HG03342 (cell line): ENCODE measurements at regions not wholly inside any gene's neighbourhood (a gene's known extent, or its start where the extent isn't known, plus 50 kb on each side); places are given as distances from the start of the nearest gene placed in this dataset.

Experiments
- ATAC-seq: cut with Tn5 transposase; IDR thresholded peaks from one replicate; pipeline ENCODE4 v1.9.1; 2021; ENCODE audit warnings: mild to moderate bottlenecking, moderate library complexity; ENCODE audit not compliant: unreplicated experiment

DNA sequence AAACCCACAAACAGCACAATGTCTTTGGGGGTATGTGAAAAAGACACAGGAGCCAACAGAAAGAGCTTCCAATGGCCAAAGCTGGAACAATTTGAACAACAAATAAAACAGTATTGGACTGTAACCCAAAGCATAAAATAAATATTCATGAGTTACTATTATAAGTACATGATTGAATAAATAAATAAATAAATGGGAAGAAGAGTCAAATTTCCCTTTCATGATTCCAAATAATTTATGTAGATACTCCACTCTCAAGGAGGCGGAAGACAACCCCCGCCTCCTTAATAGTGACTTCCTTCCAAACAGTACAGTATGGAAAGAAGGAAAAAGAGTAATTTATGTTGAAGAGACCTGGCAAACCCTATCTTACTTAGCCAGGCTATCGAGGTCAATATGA is 124.4 kb upstream of the P2RY1 start:
- ATAC-seq, result no peak

DNA sequence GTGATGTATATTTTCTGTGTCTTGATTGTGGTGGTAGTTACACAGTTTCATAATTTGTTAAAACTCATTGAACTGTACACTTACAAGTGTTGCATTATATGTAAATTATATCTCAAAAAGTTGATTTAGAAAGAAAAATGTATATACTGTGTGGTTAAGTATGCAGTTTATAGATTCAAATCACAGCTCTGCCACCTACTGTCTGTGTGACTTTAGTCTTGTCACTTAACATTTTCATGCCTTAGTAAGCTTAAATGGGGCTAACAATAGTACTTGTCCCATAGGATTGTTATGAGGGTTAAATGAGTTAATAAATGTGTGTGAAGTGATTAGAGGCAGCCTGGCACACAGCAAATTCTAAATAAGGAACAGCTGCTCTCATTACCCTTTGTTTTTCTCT is 120.9 kb upstream of the P2RY1 start:
- no peak for ATAC-seq

DNA sequence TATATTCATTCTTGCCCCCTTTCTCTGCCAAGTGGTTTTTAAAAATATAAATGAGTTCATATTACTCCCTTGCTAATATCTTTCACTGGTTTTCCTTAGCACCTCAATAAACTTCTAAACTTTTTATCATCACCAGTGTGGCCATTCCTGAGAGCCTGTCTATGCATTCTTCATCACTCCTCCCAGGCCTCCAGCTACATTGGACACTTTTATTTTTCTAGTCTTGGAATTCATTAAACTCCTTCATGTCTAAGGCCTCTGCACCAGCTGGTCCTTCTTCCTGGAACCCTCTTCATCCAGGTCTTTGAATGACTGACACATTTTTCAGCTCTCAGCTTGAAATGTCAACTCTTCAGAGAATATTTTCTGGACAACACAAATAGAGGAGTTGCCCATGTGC is 120.4 kb upstream of the P2RY1 start:
- no peak for ATAC-seq

DNA sequence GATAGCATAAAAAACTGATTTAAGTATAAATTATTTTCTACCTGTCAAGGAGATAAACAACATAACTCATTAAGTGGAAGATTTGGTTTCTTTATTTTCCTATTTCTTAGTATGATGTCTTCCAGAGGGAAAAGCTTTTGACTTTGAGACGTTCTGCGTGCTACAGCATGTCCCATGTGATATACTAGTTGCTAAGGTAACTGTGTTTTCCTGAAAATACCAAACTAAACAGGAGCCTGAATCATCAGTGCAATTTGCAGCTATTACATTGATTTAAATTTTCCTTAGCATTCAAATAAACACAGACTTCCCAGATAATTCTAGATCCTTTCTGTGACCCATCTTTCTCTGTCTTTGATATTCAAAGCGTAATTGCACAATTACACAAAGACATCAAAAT is 117.7 kb upstream of the P2RY1 start:
- ATAC-seq, result no peak

DNA sequence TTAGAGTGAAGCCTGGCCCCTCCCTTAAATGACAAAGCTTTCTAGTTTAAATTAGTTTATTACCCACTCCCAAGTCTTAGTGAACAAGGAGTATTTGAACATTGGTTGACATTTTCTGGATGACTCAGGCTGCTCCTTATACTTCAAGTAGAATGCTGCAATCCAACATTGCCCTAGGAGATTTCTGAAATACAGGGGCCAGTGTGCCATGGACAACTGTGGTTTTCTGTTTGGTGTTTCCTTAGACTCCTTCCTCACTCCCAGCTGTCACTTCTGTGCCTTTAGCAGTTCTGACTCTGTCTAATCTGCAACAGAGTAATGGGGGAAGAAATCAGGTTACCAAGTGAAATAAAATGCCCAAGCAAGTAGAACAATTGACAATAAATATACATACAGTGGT is 116.1 kb upstream of the P2RY1 start:
- no peak for ATAC-seq

DNA sequence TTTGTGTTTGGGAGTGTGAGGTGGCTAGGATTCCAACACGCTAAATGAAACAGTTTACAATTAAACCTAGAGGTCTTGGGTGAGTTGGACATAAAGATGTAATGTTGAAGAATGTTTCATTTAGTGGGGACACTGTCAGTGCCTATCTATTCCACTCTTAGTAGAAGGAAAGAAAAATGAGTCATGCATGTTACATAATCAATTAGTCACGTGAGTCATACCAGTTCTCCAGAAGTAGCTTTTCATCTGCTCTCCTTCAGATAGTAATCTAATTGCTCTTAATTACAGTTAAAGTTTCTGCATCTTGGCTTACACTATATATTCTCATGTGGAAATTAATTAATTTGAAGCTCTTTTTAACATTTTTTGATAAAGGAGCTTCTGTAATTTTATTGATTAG is 115.7 kb upstream of the P2RY1 start:
- ATAC-seq, result no peak

DNA sequence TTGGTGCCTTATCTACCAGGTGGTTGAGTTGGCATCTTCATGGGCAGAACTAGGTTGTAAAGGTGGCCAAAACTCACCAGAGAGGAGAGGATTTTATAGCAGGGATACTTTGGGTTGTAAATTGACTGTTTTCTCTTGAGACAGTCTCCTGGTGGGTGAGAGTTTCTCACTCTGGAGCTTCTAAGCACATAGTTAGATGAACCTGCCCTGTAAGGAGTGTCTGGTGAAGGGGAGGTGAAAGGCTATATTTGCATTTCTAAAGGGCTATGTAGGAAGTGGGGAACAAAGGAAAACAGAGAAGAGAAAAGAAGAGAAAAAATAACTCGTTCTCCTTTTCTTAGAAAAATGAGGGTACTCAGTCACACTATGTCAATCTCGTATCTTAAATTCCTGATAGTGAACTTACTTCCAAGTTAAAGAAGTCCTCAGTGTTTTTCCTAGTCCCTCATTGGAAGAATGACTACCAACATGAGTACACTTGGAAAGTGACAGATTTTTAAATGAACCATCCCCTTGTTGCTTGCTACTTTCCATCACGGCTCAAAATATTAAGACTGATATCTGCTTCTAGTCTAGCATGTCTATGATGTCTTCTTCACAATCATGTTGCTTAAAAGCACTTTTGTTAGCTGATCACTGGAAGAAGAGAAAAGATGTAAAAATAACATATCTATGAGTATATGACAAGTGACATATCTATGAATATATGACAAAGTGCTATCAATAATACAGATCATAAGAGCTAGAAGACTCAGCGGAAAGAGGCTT is 113.8 kb upstream of the P2RY1 start:
- no peak for ATAC-seq

DNA sequence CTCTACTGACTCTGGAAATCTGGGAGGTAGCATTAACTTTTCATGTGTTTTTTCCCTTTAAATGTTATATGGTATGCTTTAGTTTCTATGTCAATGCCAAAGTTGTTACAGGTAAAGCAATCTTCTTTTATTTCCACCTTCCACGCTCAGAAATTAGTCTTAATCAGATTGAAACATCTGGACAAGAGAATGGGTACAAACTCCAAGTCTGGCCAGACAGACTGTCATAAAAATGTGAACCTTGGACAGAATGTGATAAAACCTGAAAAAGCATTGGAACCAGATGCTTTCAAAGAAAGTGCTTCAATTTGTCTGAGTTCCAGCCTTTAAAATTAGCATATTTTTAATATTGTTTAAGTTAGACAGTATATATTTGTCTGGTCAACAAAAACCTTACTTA is 110.7 kb upstream of the P2RY1 start:
- no peak for ATAC-seq

DNA sequence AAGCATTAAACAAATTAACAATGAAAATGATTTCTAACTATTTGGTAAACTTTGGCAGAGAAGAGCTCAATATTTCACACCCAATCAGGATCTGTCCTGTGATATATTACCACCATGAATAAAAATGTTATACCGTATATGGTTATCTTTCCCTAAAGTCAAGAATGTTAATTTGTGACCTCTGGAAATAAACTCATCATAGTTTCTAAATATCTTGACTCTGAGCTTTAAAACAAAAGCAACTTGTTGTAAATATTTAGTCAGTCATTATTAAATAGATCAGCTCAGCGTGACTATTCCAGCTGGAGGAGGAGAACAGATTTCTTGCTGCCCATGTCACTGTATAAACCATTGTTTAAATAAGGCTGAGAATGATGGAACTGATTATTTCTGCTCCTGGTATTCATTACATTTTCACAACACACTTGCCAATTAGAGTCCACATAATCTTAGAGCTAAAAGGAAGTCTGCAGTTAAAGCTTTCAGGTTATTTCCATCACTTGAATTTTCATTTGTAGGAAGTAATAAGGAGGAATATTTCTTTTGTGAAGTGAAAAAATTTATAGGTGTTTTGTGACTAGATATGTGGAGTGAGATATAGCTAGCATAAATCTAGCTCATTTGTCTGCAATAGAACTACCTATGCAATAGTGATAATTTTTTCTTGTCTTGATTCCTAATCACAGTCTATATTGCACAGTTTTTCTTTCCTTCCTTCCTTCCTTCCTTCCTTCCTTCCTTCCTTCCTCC is 106.5 kb upstream of the P2RY1 start:
- ATAC-seq, result no peak

DNA sequence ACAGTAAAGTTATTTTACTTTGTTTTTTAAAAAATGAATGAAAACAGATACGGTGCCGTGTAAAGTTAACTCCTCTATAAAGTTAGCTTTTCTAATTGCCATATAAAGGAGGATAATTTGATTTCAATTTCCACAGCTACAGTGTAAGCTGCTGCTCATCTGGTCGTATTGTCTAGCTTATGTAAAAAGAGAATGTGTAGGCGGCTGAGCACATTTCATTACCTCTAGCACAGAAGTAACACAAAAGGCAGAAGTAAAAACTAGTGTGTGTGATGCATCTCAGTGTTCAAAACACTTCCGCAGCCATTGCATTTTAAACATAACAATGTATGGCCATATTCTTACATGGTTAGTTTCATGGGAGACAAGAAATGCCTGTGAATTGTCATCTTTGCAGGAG is 105.0 kb upstream of the P2RY1 start:
- ATAC-seq, result no peak

DNA sequence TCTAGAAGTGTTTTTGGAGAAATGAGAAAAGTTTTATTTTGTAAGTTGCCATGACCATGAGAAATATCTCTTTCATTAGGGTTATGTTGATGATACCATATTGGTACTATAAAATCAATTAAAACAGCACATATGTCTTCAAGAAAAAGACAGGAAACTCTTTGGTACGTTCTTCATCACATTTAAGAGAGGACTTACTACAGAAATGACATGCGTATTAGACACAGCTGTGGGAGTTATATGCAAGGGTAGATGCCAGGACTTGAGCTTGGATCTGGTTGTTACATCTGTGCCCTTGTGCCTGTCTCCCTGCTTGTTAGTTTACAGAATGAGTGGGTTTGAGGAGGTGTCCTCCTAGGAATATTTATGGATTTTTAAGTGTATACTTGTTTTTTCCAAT is 103.4 kb upstream of the P2RY1 start:
- ATAC-seq, result no peak

DNA sequence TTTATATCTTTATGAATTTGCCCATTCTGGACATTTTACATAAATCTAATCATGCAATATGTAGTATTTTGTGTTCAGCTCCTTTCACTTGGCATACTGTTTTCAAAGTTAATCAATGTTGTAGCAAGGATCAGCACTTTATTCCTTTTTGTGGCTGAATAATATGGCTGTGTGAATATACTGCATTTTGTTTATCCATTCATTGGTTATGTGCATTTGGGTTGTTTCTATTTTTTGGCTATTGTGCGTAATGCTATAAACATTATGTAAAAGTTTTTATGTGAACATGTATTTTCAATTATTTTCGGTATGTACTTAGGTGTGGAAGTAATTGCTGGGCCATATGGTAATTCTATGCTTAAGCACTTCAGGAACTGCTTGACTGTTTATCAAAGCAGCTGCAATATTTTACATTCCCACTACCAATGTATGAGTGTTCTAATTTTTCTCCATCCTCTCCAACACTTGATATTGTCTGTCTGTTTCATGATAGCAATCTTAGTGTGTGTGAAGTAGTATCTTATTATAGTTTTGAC is 101.3 kb upstream of the P2RY1 start:
- ATAC-seq, result no peak

DNA sequence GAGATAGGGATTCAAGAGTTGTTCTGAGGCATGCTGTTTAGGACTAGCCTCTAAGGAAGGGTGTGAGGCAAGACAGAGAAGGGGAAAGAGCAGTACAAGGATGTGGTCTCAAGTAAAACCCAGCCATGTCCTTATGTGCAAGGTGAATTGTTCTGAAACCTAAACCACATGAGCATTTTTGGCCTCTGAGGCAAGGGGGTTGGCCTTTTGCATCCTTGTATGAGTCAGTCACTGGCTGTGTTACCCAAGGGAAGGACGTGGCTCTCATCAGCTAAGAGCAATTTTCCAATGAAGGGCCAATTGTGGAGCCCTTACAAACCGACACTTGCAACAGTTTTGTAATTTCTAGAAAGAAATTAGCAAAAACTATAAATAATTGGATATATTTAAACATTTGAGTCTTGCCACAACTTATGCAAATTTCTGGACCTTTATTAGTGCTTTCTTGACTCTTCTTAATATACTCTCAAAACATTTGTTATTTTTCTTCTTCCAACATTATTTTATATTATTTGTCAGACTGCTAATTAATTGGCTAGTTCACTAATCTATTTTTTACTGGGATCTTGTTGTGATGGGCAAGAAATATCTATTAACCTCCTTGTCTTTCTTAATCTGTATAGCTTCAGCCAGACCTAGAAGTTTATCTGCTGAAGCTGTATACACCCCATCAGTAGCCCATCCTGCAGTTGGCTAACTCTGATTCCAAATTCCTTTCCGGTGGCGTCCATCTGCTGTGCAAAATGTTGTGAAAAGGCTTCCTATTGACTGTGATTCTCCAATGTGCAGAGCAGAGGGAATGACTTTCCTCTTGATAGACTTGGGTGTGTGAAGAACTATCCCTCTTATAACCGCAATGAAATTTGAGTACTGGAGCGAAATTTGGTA is 97.7 kb upstream of the P2RY1 start:
- ATAC-seq, result peak; percentile 99

DNA sequence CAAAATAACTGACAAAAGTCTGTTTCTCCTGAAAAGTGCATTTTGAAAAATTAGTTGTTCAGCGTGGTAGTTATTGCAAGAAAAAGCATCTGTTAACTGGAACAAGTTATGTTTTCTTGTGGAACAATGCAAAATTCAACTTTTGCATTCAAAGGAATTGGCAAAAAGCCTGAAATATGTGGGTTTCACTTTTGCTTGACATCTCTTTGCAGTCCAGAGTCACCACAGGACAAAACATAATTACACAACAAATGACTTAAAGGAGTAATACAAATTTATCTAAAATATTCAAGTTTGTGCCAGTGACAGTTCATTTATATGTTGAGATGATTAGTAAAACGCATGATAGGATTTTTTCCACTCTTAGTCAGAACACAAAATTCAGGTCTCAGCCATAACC is 96.3 kb upstream of the P2RY1 start:
- ATAC-seq, result peak; percentile 27

DNA sequence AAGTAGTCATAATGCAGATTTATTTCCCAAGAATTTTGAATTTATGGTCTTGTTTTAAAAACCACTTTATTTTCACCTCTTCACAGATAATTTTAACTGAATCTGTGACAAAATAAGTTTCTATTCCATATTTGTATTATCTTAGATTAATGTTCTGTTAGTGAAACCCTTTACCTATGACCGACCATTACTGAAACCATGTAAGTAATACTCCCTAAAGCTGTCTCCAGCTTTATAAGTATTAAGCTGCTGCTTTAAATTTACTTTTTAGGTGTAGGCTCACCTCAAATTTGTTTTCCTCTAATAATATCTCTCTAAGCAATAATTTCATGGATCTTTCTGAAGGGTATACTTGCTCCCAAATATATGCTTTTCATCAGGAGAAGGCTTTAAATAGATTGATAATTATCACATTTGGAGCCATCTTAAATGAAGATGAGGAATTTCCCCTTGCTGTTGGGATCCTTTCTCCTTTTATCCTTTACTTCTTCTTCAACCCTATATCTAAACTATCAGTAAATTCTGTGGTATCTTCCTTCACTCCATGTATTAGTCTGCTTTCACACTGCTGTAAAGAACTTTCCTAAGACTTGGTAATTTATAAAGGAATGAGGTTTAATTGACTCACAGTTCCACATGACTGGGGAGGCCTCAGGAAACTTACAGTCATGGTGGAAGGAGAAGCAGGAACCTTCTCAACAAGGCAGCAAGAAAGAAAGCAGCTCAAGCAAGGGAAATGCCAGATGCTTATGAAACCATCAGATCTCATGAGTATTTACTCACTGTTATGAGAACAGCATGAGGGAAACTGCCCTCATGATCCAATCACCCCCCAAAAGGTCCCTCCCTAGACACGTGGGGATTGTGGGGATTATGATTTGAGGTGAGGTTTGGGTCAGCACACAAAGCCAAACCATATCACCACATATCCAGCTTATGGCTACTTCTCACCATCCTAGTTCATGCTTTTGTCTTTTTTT is 92.3 kb upstream of the P2RY1 start:
- ATAC-seq, result peak; percentile 54

DNA sequence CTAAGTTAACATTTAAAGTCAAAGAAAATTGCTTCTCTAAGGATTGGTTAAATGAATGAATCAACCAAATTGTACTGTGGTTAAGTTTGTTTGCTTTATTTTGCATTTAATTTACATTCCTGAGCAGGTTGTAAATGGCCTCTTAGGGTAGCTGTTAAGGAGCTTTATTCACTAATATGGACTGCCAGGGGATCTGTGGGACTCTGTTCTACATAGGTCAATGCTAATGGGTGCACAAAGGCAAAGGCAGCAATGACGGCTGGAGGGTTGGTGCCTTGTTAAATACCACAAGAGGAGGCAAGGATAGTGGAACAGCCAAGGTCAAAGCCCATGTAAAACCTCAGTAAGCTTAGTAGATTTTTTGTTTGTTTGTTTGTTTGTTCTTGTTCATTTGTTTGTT is 89.3 kb upstream of the P2RY1 start:
- no peak for ATAC-seq

DNA sequence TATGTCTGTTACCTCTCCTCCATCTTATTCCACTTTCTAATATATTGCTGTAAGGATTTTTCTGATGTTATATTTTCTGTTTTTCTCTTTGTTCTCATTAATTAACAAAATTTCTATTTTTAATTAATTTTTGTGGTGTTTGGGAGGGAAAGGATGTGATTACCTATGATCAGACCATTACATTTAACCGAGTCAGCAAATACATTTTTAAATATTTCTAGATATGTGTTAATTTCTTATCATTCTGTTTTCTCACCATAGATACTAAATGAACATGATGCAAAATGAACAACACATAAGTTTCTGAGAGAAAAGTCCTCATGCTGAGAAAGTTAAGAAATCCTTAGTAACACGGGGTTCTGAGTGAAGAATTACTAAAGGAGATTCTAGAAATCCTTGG is 80.6 kb upstream of the P2RY1 start:
- no peak for ATAC-seq

DNA sequence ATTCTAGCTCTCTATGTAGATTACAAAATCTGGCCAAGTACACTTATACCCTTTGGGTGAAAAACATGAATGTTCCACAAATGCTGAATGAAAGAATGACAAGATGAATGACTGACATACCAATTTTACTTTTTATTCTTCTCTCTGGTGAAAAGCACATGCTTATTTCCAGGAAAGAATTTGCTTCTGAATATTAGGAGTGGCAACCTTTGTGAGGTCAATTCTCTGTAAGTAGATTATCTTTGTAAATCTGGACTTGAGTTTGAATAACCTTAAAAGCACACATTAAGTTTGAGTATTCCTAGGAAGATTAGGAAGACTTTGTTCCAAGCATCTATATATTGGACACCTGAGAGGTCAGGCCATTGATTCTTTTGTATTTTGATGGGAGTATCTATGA is 78.1 kb upstream of the P2RY1 start:
- no peak for ATAC-seq

DNA sequence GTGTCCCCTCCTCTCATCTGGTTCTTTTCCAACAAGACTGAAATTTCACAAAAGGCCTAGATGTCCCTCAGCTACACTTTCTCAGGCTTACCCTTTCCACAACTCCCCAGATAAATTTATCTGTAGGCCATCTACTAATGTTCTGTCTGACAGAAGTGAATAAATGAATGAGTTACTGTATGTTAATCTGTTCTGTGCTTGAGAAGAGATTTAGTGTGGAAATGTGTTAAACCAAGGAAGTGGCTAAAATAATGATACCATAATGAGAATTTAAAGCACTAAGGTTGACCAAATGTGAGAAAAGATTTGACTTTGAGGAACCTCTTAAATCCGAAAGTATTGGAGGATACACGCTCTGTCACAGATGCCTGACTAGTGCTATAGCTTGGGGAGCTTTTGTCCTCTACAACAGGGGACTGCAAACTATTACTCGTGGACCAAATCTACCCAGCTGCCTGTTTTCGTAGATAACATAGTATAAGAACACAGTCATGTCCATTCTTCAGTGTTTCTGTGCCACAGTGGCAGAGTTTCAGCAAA is 74.8 kb upstream of the P2RY1 start:
- peak; percentile 77 for ATAC-seq

DNA sequence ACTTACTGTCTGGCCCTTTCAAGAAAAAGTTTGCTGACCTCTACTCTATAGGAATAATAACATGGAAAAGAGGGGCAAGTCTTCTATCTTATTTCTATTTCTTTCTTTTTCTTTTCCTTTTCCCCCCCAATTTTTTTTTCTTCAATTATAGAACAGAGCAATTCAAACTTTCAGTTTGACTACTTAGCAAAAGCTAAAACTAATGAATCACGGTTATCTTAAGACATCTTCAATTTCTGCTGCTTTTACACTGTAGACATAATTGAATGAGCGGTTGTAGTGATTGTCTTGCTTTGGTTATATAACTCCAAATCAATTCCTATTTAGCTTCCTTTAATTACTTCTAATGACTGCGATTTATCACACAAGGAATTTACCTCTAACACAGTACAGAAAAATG is 74.3 kb upstream of the P2RY1 start:
- peak; percentile 20 for ATAC-seq
